ENCODE measurements at regions not wholly inside any gene's neighbourhood (a gene's known extent, or its start where the extent isn't known, plus 50 kb on each side); places are given as distances from the start of the nearest gene placed in this dataset.

DNA sequence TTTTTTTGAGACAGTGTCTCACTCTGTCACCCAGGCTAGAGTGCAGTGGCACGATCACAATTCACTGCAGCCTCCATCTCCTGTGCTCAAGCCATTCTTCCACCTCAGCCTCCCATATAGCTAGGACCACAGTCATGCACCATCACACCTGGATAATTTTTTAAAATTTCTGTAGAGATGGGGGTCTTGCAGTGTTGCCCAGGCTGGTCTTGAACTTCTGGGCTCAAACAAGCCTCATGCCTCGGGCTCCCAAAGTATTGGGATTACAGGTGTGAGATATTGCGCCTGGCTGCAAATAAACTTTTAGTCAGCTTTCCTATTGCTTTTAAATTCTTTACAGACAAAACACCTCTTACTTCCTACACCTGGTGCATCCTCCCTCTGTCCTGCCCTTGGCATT is 102.1 kb upstream of the VEPH1 start:
- TF ChIP-seq CTCF (IDR thresholded peaks at IDR 0.05; ENCODE audit: borderline replicate concordance, extremely low read depth, low read length, poor library complexity, severe bottlenecking), result no peak
- no peak for TF ChIP-seq EZH2 (IDR thresholded peaks at IDR 0.05; ENCODE audit: borderline replicate concordance, low read depth, low read length, severe bottlenecking)
